ENCODE measurements at regions not wholly inside any gene's neighbourhood (a gene's known extent, or its start where the extent isn't known, plus 50 kb on each side); places are given as distances from the start of the nearest gene placed in this dataset.

DNA sequence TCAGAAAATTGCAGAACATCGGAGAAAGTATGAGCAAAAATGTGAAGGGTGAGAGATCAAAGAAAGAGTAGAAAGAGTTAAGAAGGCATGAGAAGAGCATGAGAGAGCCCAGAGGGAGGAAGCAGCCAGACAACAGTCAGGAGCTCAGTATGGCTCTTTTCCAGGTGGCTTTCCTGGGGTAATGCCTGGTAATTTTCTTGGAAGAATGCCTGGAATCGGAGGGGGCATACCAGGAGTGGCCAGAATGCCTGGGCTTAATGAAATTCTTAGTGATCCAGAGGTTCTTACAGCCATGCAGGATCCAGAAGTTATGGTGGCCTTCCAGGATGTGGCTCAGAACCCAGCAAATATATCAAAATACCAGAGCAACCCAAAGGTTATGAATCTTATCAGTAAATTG, 271.8 kb upstream of the TFPI start:
- no peaks in the 10 kb centered on the region for H3K4me1 Mint-ChIP-seq
- Histone ChIP-seq H3K4me3 (ENCODE audit: low read length) (no peak overlapping the region), H3K9ac (ENCODE audit: extremely low read depth, low read length, poor library complexity, severe bottlenecking) (no peak overlapping the region), H3K27me3 (ENCODE audit: control insufficient read depth, insufficient read depth, low read length, poor library complexity, severe bottlenecking) (no peaks in the 10 kb centered on the region), H3K9me3 (ENCODE audit: control insufficient read depth, low read length) (peaks cover 11% of the 10 kb centered on the region), H3K4me1 (ENCODE audit: control insufficient read depth, insufficient read depth, low read length) (no peaks in the 10 kb centered on the region), H3K36me3 (ENCODE audit: control insufficient read depth, insufficient read depth, low read length) (no peaks in the 10 kb centered on the region), H3K27ac (ENCODE audit: low read depth, low read length) (no peak overlapping the region)
- peaks cover 23% of the 10 kb centered on the region for H3K36me3 Mint-ChIP-seq (ENCODE audit: low read depth)
- WGBS, 2 experiments (ENCODE audit: insufficient coverage in 1 of 2, insufficient read length in 1 of 2) = 89 to 100% methylated on average over 2 of the region's 2 CpGs
- TF ChIP-seq, protein P1, sequence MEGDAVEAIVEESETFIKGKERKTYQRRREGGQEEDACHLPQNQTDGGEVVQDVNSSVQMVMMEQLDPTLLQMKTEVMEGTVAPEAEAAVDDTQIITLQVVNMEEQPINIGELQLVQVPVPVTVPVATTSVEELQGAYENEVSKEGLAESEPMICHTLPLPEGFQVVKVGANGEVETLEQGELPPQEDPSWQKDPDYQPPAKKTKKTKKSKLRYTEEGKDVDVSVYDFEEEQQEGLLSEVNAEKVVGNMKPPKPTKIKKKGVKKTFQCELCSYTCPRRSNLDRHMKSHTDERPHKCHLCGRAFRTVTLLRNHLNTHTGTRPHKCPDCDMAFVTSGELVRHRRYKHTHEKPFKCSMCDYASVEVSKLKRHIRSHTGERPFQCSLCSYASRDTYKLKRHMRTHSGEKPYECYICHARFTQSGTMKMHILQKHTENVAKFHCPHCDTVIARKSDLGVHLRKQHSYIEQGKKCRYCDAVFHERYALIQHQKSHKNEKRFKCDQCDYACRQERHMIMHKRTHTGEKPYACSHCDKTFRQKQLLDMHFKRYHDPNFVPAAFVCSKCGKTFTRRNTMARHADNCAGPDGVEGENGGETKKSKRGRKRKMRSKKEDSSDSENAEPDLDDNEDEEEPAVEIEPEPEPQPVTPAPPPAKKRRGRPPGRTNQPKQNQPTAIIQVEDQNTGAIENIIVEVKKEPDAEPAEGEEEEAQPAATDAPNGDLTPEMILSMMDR (conservative IDR thresholded peaks at IDR 0.05) = no peak
- H3K27ac Mint-ChIP-seq = no peak overlapping the region
- H3K9me3 Mint-ChIP-seq = peaks cover 14% of the 10 kb centered on the region
- H3K27me3 Mint-ChIP-seq (ENCODE audit: insufficient read depth) = no peaks in the 10 kb centered on the region
- no peak overlapping the region for H3K4me3 Mint-ChIP-seq
- no peak for DNase-seq

DNA sequence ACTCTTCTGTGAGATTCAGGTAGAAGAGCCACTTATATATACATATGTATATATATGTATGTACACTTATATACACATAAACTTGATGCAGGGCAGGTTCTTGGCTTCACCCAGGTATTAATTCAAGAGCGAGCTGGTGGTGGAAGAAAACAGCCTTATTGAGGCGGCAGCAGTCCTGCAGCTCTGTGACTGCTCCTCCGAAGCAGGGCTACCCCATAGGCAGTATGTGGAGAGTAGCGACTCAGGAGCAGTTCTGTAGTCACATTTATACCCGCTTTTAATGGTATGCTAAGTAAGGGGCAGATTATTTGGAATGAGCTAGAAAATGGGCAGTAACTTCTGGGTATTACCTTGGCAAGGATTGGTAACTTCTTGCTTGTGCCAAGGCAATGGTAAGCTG, 280.6 kb upstream of the TFPI start:
- Mint-ChIP-seq H3K36me3 (ENCODE audit: low read depth) (peaks cover 6% of the 10 kb centered on the region), H3K9me3 (peaks cover 3% of the 10 kb centered on the region), H3K4me3 (no peak overlapping the region), H3K4me1 (peaks cover 7% of the 10 kb centered on the region), H3K27ac (no peak overlapping the region), H3K27me3 (ENCODE audit: insufficient read depth) (no peaks in the 10 kb centered on the region)
- DNase-seq = no peak
- Histone ChIP-seq H3K27me3 (ENCODE audit: control insufficient read depth, insufficient read depth, low read length, poor library complexity, severe bottlenecking) (no peaks in the 10 kb centered on the region), H3K4me3 (ENCODE audit: low read length) (no peak overlapping the region), H3K9me3 (ENCODE audit: control insufficient read depth, low read length) (peaks cover 4% of the 10 kb centered on the region), H3K4me1 (ENCODE audit: control insufficient read depth, insufficient read depth, low read length) (no peaks in the 10 kb centered on the region), H3K27ac (ENCODE audit: low read depth, low read length) (no peak overlapping the region), H3K36me3 (ENCODE audit: control insufficient read depth, insufficient read depth, low read length) (no peaks in the 10 kb centered on the region), H3K9ac (ENCODE audit: extremely low read depth, low read length, poor library complexity, severe bottlenecking) (no peak overlapping the region)
- TF ChIP-seq, protein P1 (conservative IDR thresholded peaks at IDR 0.05) = no peak
- 90 to 97% methylated on average over 4 to 5 of the region's 5 CpGs for WGBS, 2 experiments (ENCODE audit: insufficient coverage in 1 of 2, insufficient read length in 1 of 2)

DNA sequence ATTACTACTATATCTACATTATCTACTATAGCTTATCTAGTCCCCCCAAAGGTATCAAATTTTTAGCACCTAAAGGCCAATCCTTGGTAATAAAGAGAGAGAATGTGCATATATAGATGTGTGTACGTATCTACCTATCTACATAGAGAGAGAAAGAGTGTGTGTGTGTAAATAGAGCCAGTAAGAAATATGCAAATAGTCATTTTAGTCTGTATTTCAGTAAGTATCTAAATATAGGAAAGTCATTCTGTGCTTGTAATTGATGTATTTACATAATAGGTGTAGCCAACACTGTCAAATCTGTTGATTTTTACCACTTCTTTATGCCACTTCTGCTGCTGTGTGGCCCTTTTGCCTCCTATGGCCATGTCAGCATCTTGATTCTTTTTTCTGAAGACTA, 284.5 kb upstream of the TFPI start:
- Histone ChIP-seq H3K27ac (ENCODE audit: low read depth, low read length) (no peak overlapping the region), H3K4me3 (ENCODE audit: low read length) (no peak overlapping the region), H3K9ac (ENCODE audit: extremely low read depth, low read length, poor library complexity, severe bottlenecking) (no peak overlapping the region), H3K27me3 (ENCODE audit: control insufficient read depth, insufficient read depth, low read length, poor library complexity, severe bottlenecking) (no peaks in the 10 kb centered on the region), H3K9me3 (ENCODE audit: control insufficient read depth, low read length) (no peaks in the 10 kb centered on the region), H3K4me1 (ENCODE audit: control insufficient read depth, insufficient read depth, low read length) (no peaks in the 10 kb centered on the region), H3K36me3 (ENCODE audit: control insufficient read depth, insufficient read depth, low read length) (no peaks in the 10 kb centered on the region)
- WGBS, 2 experiments (ENCODE audit: insufficient coverage in 1 of 2, insufficient read length in 1 of 2) = 85 to 100% methylated on average over 1 of the region's 1 CpG
- Mint-ChIP-seq H3K27ac (no peak overlapping the region), H3K4me3 (no peak overlapping the region), H3K4me1 (peaks cover 7% of the 10 kb centered on the region), H3K27me3 (ENCODE audit: insufficient read depth) (no peaks in the 10 kb centered on the region), H3K9me3 (peaks cover 6% of the 10 kb centered on the region), H3K36me3 (ENCODE audit: low read depth) (peaks cover 9% of the 10 kb centered on the region)
- DNase-seq = no peak
- TF ChIP-seq, protein P1 (conservative IDR thresholded peaks at IDR 0.05) = no peak

All from endodermal cell (in vitro differentiated cells).